ENCODE measurements at regions not wholly inside any gene's neighbourhood (a gene's known extent, or its start where the extent isn't known, plus 50 kb on each side); places are given as distances from the start of the nearest gene placed in this dataset.

- no peaks in the 10 kb centered on the region for H3K4me1 ChIP-seq (replicated peaks in 1 of 2; ENCODE audit: control insufficient read depth in 2 of 2, insufficient read depth in 2 of 2, low read length in 2 of 2)
- ChIA-PET CTCF (ENCODE audit: low intra/inter-chr PET ratio) (no interaction called here), POLR2A (no interaction called here)
- H3K9me3 ChIP-seq (replicated peaks; ENCODE audit: control insufficient read depth, insufficient read depth, low read depth, low read length): no peaks in the 10 kb centered on the region
- WGBS (ENCODE audit: insufficient coverage, low coverage, missing lambda C conversion rate): 32% methylated on average over 2 of the region's 2 CpGs
- BruUV-seq (replicated peaks): no TSS peak
- no peaks in the 10 kb centered on the region for H3K27me3 ChIP-seq (ENCODE audit: control insufficient read depth in 2 of 2, insufficient read depth in 2 of 2, low read length in 2 of 2)
- H3K36me3 ChIP-seq (ENCODE audit: control insufficient read depth, insufficient read depth, low read length): no peaks in the 10 kb centered on the region
- H4K20me1 ChIP-seq (replicated peaks; ENCODE audit: control insufficient read depth, insufficient read depth, low read length): no peaks in the 10 kb centered on the region
- in situ Hi-C loops (cut with MboI): no loop called here
- TF ChIP-seq GABPA (tag; conservative IDR thresholded peaks at IDR 0.05; ENCODE audit: low read depth): no peak
- no peak for TF ChIP-seq RUNX1 (IDR thresholded peaks at IDR 0.05; ENCODE audit: low read depth)
- no peak for TF ChIP-seq ZNF589 (CRISPR knock-in tag; IDR thresholded peaks at IDR 0.05; ENCODE audit: low read depth)
- TF ChIP-seq HDGF (IDR thresholded peaks at IDR 0.05): no peak
- TF ChIP-seq HDAC2 (IDR thresholded peaks at IDR 0.05): no peak
- TF ChIP-seq XRCC5 (IDR thresholded peaks at IDR 0.05; ENCODE audit: low read depth, low read length): no peak
- no peak for TF ChIP-seq ZBTB33 (CRISPR knock-in tag; IDR thresholded peaks at IDR 0.05)
- no peak for TF ChIP-seq MITF (IDR thresholded peaks at IDR 0.05)
- no peak for TF ChIP-seq THRAP3 (IDR thresholded peaks at IDR 0.05; ENCODE audit: borderline replicate concordance)
- no peak for TF ChIP-seq ELK3 (CRISPR knock-in tag; IDR thresholded peaks at IDR 0.05)
- no peak for TF ChIP-seq SMAD4 (CRISPR knock-in tag; conservative IDR thresholded peaks at IDR 0.05)
- no peak for TF ChIP-seq CREBBP (IDR thresholded peaks at IDR 0.05; ENCODE audit: low read depth, low read length)
- TF ChIP-seq KDM5B (IDR thresholded peaks at IDR 0.05; ENCODE audit: insufficient replicate concordance, low read depth, low read length): no peak
- no peak for TF ChIP-seq ZNF165 (CRISPR knock-in tag; IDR thresholded peaks at IDR 0.05; ENCODE audit: borderline replicate concordance)
- TF ChIP-seq ARID1B (IDR thresholded peaks at IDR 0.05): no peak
- TF ChIP-seq BDP1 (IDR thresholded peaks at IDR 0.05; ENCODE audit: insufficient read depth, insufficient read length): no peak
- TF ChIP-seq CC2D1A (IDR thresholded peaks at IDR 0.05): no peak
- TF ChIP-seq ELF1 (tag; IDR thresholded peaks at IDR 0.05): no peak
- no peak for TF ChIP-seq ZNF780A (CRISPR knock-in tag; IDR thresholded peaks at IDR 0.05)
- H2AFZ ChIP-seq (ENCODE audit: low read depth, low read length): no peak overlapping the region
- H3K9me1 ChIP-seq (ENCODE audit: control insufficient read depth, insufficient read depth, low read length): no peaks in the 10 kb centered on the region
- FAIRE-seq (no peak), ATAC-seq (no peak), DNase-seq (ENCODE audit: extremely low read depth in 1 of 4, low spot score in 3 of 4) (no peak)
- H3K4me2 ChIP-seq (ENCODE audit: insufficient read depth, low read length): no peak overlapping the region
- intact Hi-C loops (cut with micrococcal nuclease): no loop called here
- H3K9ac ChIP-seq (ENCODE audit: insufficient read depth in 1 of 2, low read depth in 2 of 2, low read length in 2 of 2): no peak overlapping the region
- no peak overlapping the region for H3K4me3 ChIP-seq
- no peak overlapping the region for H3K27ac ChIP-seq (ENCODE audit: extremely low read depth, low read depth, low read length)
- no peaks in the 10 kb centered on the region for H3K79me2 ChIP-seq (ENCODE audit: control insufficient read depth, insufficient read depth, low read length)
Measured at GRCh38 chr9:73059247-73059646, 92.4 kb upstream of the ANXA1 start.
